Endothelial cell of umbilical vein (primary cell): ENCODE measurements at regions not wholly inside any gene's neighbourhood (a gene's known extent, or its start where the extent isn't known, plus 50 kb on each side); places are given as distances from the start of the nearest gene placed in this dataset.

Source experiments
- BruUV-seq: library from RNA; stranded (reverse); fragments of 400-500 nt; replicated peaks from 2 replicates; lab custom pipeline; 2021; lab: Mats Ljungman, UMichigan
- CTCF ChIA-PET: fragments of 300-600, 350-600 bp; sonication (Branson Sonifier 250); formaldehyde crosslinking; loops from one replicate; lab custom pipeline; 2021; ENCODE audit warnings: antibody characterized with exemption, inconsistent platforms; lab: Charles Lee
- POLR2A ChIA-PET: fragments of 300-600, 350-600 bp; sonication (Branson Sonifier 250); formaldehyde crosslinking; loops from one replicate; lab custom pipeline; 2021; ENCODE audit warnings: antibody characterized with exemption, inconsistent platforms; lab: Charles Lee
- DNase-seq: peaks from one replicate; pipeline ENCODE4 v3.0.0-alpha.2; 2011; ENCODE audit warnings: low read depth, low spot score
- FAIRE-seq: peaks from 2 replicates; lab custom pipeline; 2011; peaks lifted over from hg19 to GRCh38; lab: Jason Lieb, UNC
- H2AFZ ChIP-seq: 2 replicates; pipeline ENCODE4 v1.6.0; 2012; ENCODE audit warnings: low read depth, low read length, control low read depth, inconsistent platforms
- H3K27ac ChIP-seq: 2 replicates; pipeline ENCODE4 v1.5.1; 2011; ENCODE audit warnings: low read depth, mild to moderate bottlenecking, control low read depth, low read length, moderate library complexity; ENCODE audit not compliant: insufficient read depth
- H3K27me3 ChIP-seq, 2 experiments: 2 replicates each; pipeline versions ENCODE4 v1.6.0 to v1.6.1; 2011; ENCODE audit warnings: low read length in 2 of 2, mixed read lengths in 1 of 2; ENCODE audit not compliant: control insufficient read depth in 2 of 2, insufficient read depth in 2 of 2
- H3K36me3 ChIP-seq, 2 experiments: 2 replicates in 1 of 2; 3 replicates in 1 of 2; pipeline ENCODE4 v1.5.1; 2011; ENCODE audit warnings: low read length in 2 of 2, mild to moderate bottlenecking in 1 of 2, moderate library complexity in 1 of 2; ENCODE audit not compliant: control insufficient read depth in 2 of 2, insufficient read depth in 2 of 2; ENCODE audit errors: extremely low read depth in 1 of 2
- H3K4me1 ChIP-seq: 3 replicates; pipeline ENCODE4 v1.5.1; 2011; ENCODE audit warnings: mild to moderate bottlenecking, low read length; ENCODE audit not compliant: control insufficient read depth, insufficient read depth; ENCODE audit errors: extremely low read depth
- H3K4me2 ChIP-seq: 2 replicates; pipeline ENCODE4 v1.6.1; 2011; ENCODE audit warnings: low read length, control low read depth, mixed read lengths; ENCODE audit not compliant: insufficient read depth
- H3K4me3 ChIP-seq, 3 experiments: fragments of 200-600 bp in 1 of 3; sonication (generic), shearing (Covaris generic) in 1 of 3; replicated peaks in 1 of 3; 2 replicates each; pipeline ENCODE4 v1.5.1; 2011 to 2016; ENCODE audit warnings: control low read depth in 3 of 3, low read length in 3 of 3, mild to moderate bottlenecking in 2 of 3, inconsistent platforms in 1 of 3, low read depth in 1 of 3, moderate library complexity in 1 of 3; ENCODE audit not compliant: insufficient read depth in 1 of 3
- H3K79me2 ChIP-seq: 2 replicates; pipeline ENCODE4 v1.6.0; 2012; ENCODE audit warnings: low read length, inconsistent platforms; ENCODE audit not compliant: control insufficient read depth, insufficient read depth
- H3K9ac ChIP-seq: replicated peaks from 2 replicates; pipeline ENCODE3; 2011; ENCODE audit warnings: low read length, control low read depth; ENCODE audit not compliant: insufficient read depth; ENCODE audit errors: extremely low read depth
- H3K9me1 ChIP-seq: replicated peaks from 3 replicates; pipeline ENCODE4 v1.6.0; 2011; ENCODE audit warnings: mild to moderate bottlenecking, low read length; ENCODE audit not compliant: control insufficient read depth, insufficient read depth; ENCODE audit errors: extremely low read depth
- H3K9me3 ChIP-seq: replicated peaks from 2 replicates; pipeline ENCODE4 v1.5.1; 2012; ENCODE audit warnings: low read length, inconsistent platforms; ENCODE audit not compliant: control insufficient read depth, insufficient read depth
- H4K20me1 ChIP-seq: replicated peaks from 2 replicates; pipeline ENCODE3; 2011; ENCODE audit warnings: mild to moderate bottlenecking, low read length; ENCODE audit not compliant: control insufficient read depth, insufficient read depth; ENCODE audit errors: extremely low read depth
- CTCF ChIP-seq, 2 donors: IDR thresholded peaks; 1 replicate in 1 of 2; 2 replicates in 1 of 2; pipeline ENCODE4 v1.5.1; 2011; ENCODE audit warnings: low read length in 2 of 2, mild to moderate bottlenecking in 2 of 2, moderate library complexity in 2 of 2, control low read depth in 1 of 2, inconsistent platforms in 1 of 2, low read depth in 1 of 2; ENCODE audit not compliant: insufficient read depth in 1 of 2; ENCODE audit errors: extremely low read depth in 1 of 2
- EZH2 ChIP-seq: IDR thresholded peaks from 2 replicates; pipeline ENCODE4 v1.6.1; 2012; ENCODE audit warnings: borderline replicate concordance, low read depth, mild to moderate bottlenecking, moderate library complexity, low read length, inconsistent platforms; ENCODE audit not compliant: severe bottlenecking
- FOS ChIP-seq: IDR thresholded peaks from 2 replicates; pipeline ENCODE4 v1.6.1; 2011; ENCODE audit warnings: mild to moderate bottlenecking, low read length, moderate library complexity, borderline replicate concordance; ENCODE audit not compliant: insufficient read depth
- GATA2 ChIP-seq: IDR thresholded peaks from 2 replicates; pipeline ENCODE4 v1.7.0; 2011; ENCODE audit warnings: low read depth, mild to moderate bottlenecking, moderate library complexity, mixed read lengths, low read length; ENCODE audit not compliant: insufficient read length, insufficient read depth
- JUN ChIP-seq: IDR thresholded peaks from 2 replicates; pipeline ENCODE4 v1.6.1; 2011; ENCODE audit warnings: borderline replicate concordance, low read depth; ENCODE audit not compliant: insufficient read length, insufficient read depth
- MAX ChIP-seq: IDR thresholded peaks from 2 replicates; pipeline ENCODE4 v1.6.1; 2011; ENCODE audit not compliant: insufficient read depth, insufficient read length
- MYC ChIP-seq: IDR thresholded peaks from one replicate; pipeline ENCODE4 v1.6.1; 2011; ENCODE audit warnings: mild to moderate bottlenecking, low read depth, low read length
- POLR2A ChIP-seq: IDR thresholded peaks from 2 replicates; pipeline ENCODE4 v1.6.1; 2012; ENCODE audit warnings: low read depth, mild to moderate bottlenecking, control low read depth, low read length
- POLR2AphosphoS5 ChIP-seq: IDR thresholded peaks from 2 replicates; pipeline ENCODE4 v1.6.1; 2012; ENCODE audit warnings: low read depth, mild to moderate bottlenecking, control low read depth, low read length, moderate library complexity; ENCODE audit not compliant: insufficient read depth
- dilution Hi-C: fragments of 300-500 bp; cut with MboI; formaldehyde crosslinking; loops from one replicate; pipeline ENCODE4 v1.15.0; 2019; ENCODE audit warnings: low sequenced_read_pairs; ENCODE audit not compliant: extremely low pct_ligation_motif_present
- intact Hi-C: fragments of 100-400 bp; cut with micrococcal nuclease; formaldehyde crosslinking; loops from one replicate; pipeline ENCODE4 v1.10.0; 2022

- no peak overlapping the region for H3K4me2 ChIP-seq
- no peak overlapping the region for H3K27ac ChIP-seq
- DNase-seq (no peak), FAIRE-seq (no peak)
- dilution Hi-C loops, result no loop called here
- H3K4me1 ChIP-seq, result no peaks in the 10 kb centered on the region
- ChIA-PET CTCF (no interaction called here), POLR2A (no interaction called here)
- H2AFZ ChIP-seq, result no peak overlapping the region
- intact Hi-C loops, result no loop called here
- no peaks in the 10 kb centered on the region for H4K20me1 ChIP-seq
- H3K9ac ChIP-seq, result no peak overlapping the region
- TF ChIP-seq EZH2 (no peak), GATA2 (no peak), POLR2A (no peak), FOS (no peak), POLR2AphosphoS5 (no peak), MYC (no peak), JUN (no peak), MAX (no peak), CTCF (IDR thresholded peaks at IDR 0.05; ENCODE audit: extremely low read depth in 1 of 2, insufficient read depth in 1 of 2, low read depth in 1 of 2, low read length in 2 of 2) (no peak)
- H3K27me3 ChIP-seq, result no peaks in the 10 kb centered on the region
- no peaks in the 10 kb centered on the region for H3K79me2 ChIP-seq
- peaks cover 2% of the 10 kb centered on the region for H3K9me3 ChIP-seq
- H3K36me3 ChIP-seq, result no peaks in the 10 kb centered on the region
- no peaks in the 10 kb centered on the region for H3K9me1 ChIP-seq
- no peak overlapping the region for H3K4me3 ChIP-seq
- no TSS peak for BruUV-seq
These were observed 185.4 kb downstream of the ALG10B start for GRCh38 chr12:38501991-38502390.
